ENCODE measurements at regions not wholly inside any gene's neighbourhood (a gene's known extent, or its start where the extent isn't known, plus 50 kb on each side); places are given as distances from the start of the nearest gene placed in this dataset.
A peak's percentile ranks its signal among the peaks of the same experiment; 100 is the strongest.

DNA sequence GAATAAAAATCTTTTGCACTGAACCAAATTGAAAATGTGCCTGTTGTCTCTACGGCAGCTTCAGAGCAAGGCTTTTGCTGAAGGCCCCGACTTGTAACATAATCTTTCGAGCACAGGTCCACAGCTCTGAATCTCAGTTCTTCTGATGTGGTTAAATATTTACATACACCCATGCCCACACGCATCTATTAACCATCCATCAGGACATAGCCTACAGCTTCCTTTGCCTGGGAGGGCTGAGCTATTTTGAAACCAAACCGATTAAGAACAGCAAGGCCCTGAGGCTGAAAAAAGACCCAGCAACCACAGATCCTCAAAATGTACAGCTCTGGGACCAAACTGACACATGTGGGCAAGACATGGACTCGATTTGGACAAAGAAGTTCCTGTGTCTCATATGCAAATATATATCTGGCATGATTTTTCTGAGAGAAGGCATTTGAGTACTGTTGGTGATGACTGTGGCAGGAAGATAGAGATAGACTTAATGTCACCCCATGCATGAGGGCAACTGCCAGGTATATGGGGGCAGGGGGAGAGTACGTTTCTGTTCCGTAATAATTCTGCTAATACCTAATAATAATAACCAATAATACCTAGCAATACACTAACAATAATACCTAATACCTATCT lies 322.7 kb upstream of the PLET1 start:
- no peak overlapping the region for H2BK12ac ChIP-seq (ENCODE audit: low read length)
- H3K9me3 ChIP-seq (ENCODE audit: insufficient read depth, low read depth, low read length) = no peaks in the 10 kb centered on the region
- H4K91ac ChIP-seq (ENCODE audit: low read depth, low read length) = no peak overlapping the region
- no peak overlapping the region for H3K4me3 ChIP-seq (ENCODE audit: low read depth, low read length)
- no peak overlapping the region for H2AFZ ChIP-seq (ENCODE audit: insufficient read depth, low read length, poor library complexity)
- H3K79me1 ChIP-seq (ENCODE audit: low read length) = no peaks in the 10 kb centered on the region
- no peak overlapping the region for H4K12ac ChIP-seq (ENCODE audit: low read depth, low read length)
- H2AK5ac ChIP-seq (ENCODE audit: low read length) = no peak overlapping the region
- H2BK120ac ChIP-seq (ENCODE audit: insufficient read depth, low read length, poor library complexity) = no peak overlapping the region
- no peaks in the 10 kb centered on the region for H3K4me1 ChIP-seq (ENCODE audit: control insufficient read depth in 1 of 2, insufficient read depth in 2 of 2, low read length in 2 of 2)
- no peak overlapping the region for H3K4ac ChIP-seq (ENCODE audit: low read depth, low read length)
- no peak overlapping the region for H3K23ac ChIP-seq (ENCODE audit: low read length)
- H3K4me2 ChIP-seq (ENCODE audit: low read length) = no peak overlapping the region
- H3K14ac ChIP-seq (ENCODE audit: low read length) = no peak overlapping the region
- H3K9ac ChIP-seq (ENCODE audit: low read length) = no peak overlapping the region
- WGBS (ENCODE audit: extremely low coverage, insufficient coverage, insufficient read length) = no CpG with 5 or more reads among the region's 8 CpGs
- H3K27ac ChIP-seq (ENCODE audit: low read depth, low read length) = no peak overlapping the region
- no peak for DNase-seq
- no peak overlapping the region for H3K18ac ChIP-seq (ENCODE audit: low read length)
- H3K36me3 ChIP-seq (ENCODE audit: control insufficient read depth in 1 of 2, insufficient read depth in 2 of 2, low read length in 2 of 2) = no peaks in the 10 kb centered on the region
- H4K8ac ChIP-seq (ENCODE audit: low read depth, low read length) = no peak overlapping the region
- H3K27me3 ChIP-seq (ENCODE audit: insufficient read depth, low read length) = no peaks in the 10 kb centered on the region
- H3K79me2 ChIP-seq (ENCODE audit: control insufficient read depth, insufficient read depth, low read length, poor library complexity) = no peaks in the 10 kb centered on the region
- no peak overlapping the region for H2BK5ac ChIP-seq (ENCODE audit: low read depth, low read length, poor library complexity)

DNA sequence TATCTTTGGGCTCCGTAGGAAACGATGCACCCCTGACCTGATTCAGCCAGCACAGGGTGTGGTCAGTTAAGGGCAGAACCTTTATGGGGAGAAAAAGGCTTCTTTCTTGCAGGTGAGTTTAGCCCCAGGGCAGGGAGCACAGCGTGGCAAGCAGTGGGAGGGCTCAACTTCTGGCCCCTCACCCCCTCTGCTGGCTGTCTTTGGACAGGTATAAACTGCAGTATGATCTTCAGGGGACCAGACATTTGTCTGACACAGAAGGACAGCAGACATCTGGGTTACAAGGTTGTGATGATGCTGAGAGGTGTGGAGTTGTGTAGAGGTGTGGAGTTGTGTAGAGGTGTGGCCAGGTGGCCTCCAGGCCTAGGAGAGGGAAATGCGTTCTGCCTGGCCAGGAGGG lies 324.0 kb upstream of the PLET1 start:
- Histone ChIP-seq H3K14ac (ENCODE audit: low read length) (no peak overlapping the region), H2BK12ac (ENCODE audit: low read length) (no peak overlapping the region), H3K18ac (ENCODE audit: low read length) (no peak overlapping the region), H3K4me2 (ENCODE audit: low read length) (no peak overlapping the region), H3K79me2 (ENCODE audit: control insufficient read depth, insufficient read depth, low read length, poor library complexity) (no peaks in the 10 kb centered on the region), H3K4me1 (ENCODE audit: control insufficient read depth in 1 of 2, insufficient read depth in 2 of 2, low read length in 2 of 2) (no peaks in the 10 kb centered on the region), H3K36me3 (ENCODE audit: control insufficient read depth in 1 of 2, insufficient read depth in 2 of 2, low read length in 2 of 2) (no peaks in the 10 kb centered on the region), H4K91ac (ENCODE audit: low read depth, low read length) (no peak overlapping the region), H3K27ac (ENCODE audit: low read depth, low read length) (no peak overlapping the region), H3K4ac (ENCODE audit: low read depth, low read length) (no peak overlapping the region), H2BK5ac (ENCODE audit: low read depth, low read length, poor library complexity) (no peak overlapping the region), H4K8ac (ENCODE audit: low read depth, low read length) (no peak overlapping the region), H2AFZ (ENCODE audit: insufficient read depth, low read length, poor library complexity) (no peak overlapping the region), H3K27me3 (ENCODE audit: insufficient read depth, low read length) (no peaks in the 10 kb centered on the region), H3K4me3 (ENCODE audit: low read depth, low read length) (no peak overlapping the region), H3K23ac (ENCODE audit: low read length) (no peak overlapping the region), H4K12ac (ENCODE audit: low read depth, low read length) (no peak overlapping the region), H3K9ac (ENCODE audit: low read length) (no peak overlapping the region), H2AK5ac (ENCODE audit: low read length) (no peak overlapping the region), H3K9me3 (ENCODE audit: insufficient read depth, low read depth, low read length) (no peaks in the 10 kb centered on the region), H2BK120ac (ENCODE audit: insufficient read depth, low read length, poor library complexity) (no peak overlapping the region), H3K79me1 (ENCODE audit: low read length) (no peaks in the 10 kb centered on the region)
- no CpG with 5 or more reads among the region's 4 CpGs for WGBS (ENCODE audit: extremely low coverage, insufficient coverage, insufficient read length)
- DNase-seq = peak; percentile 6 to 28

DNA sequence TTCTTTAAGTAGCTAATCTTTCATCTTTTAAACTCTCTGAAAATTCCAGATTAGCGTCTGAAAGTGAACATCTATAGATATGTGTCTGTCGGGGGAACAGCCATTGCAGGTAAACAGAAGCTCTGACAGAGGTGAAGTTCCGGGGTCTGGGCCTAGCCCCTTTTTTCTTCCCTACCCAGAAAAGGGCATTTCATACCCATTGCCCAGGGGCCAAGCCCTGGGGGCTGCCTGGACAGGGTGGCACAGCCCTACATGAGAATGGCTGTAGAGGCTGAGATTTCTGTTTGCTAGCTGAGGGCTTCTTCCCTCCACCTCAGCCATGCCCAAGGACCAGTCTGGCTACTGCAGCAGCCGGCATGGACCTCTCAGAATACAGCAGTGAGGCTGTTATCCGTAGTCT lies 327.0 kb upstream of the PLET1 start:
- no peaks in the 10 kb centered on the region for H3K27me3 ChIP-seq (ENCODE audit: insufficient read depth, low read length)
- no peak overlapping the region for H4K12ac ChIP-seq (ENCODE audit: low read depth, low read length)
- no peak overlapping the region for H3K4ac ChIP-seq (ENCODE audit: low read depth, low read length)
- H3K4me2 ChIP-seq (ENCODE audit: low read length) = no peak overlapping the region
- no peak overlapping the region for H2BK5ac ChIP-seq (ENCODE audit: low read depth, low read length, poor library complexity)
- no peak overlapping the region for H3K23ac ChIP-seq (ENCODE audit: low read length)
- no peaks in the 10 kb centered on the region for H3K36me3 ChIP-seq (ENCODE audit: control insufficient read depth in 1 of 2, insufficient read depth in 2 of 2, low read length in 2 of 2)
- no peaks in the 10 kb centered on the region for H3K9me3 ChIP-seq (ENCODE audit: insufficient read depth, low read depth, low read length)
- no peak overlapping the region for H4K91ac ChIP-seq (ENCODE audit: low read depth, low read length)
- no peak overlapping the region for H2BK120ac ChIP-seq (ENCODE audit: insufficient read depth, low read length, poor library complexity)
- H4K8ac ChIP-seq (ENCODE audit: low read depth, low read length) = no peak overlapping the region
- H3K4me1 ChIP-seq (ENCODE audit: control insufficient read depth in 1 of 2, insufficient read depth in 2 of 2, low read length in 2 of 2) = no peaks in the 10 kb centered on the region
- no peak overlapping the region for H3K27ac ChIP-seq (ENCODE audit: low read depth, low read length)
- no CpG with 5 or more reads among the region's 5 CpGs for WGBS (ENCODE audit: extremely low coverage, insufficient coverage, insufficient read length)
- no peak overlapping the region for H3K14ac ChIP-seq (ENCODE audit: low read length)
- no peak overlapping the region for H3K4me3 ChIP-seq (ENCODE audit: low read depth, low read length)
- DNase-seq = no peak
- H2BK12ac ChIP-seq (ENCODE audit: low read length) = no peak overlapping the region
- H3K79me2 ChIP-seq (ENCODE audit: control insufficient read depth, insufficient read depth, low read length, poor library complexity) = no peaks in the 10 kb centered on the region
- no peak overlapping the region for H3K9ac ChIP-seq (ENCODE audit: low read length)
- no peak overlapping the region for H2AFZ ChIP-seq (ENCODE audit: insufficient read depth, low read length, poor library complexity)
- no peak overlapping the region for H3K18ac ChIP-seq (ENCODE audit: low read length)
- H3K79me1 ChIP-seq (ENCODE audit: low read length) = no peaks in the 10 kb centered on the region
- no peak overlapping the region for H2AK5ac ChIP-seq (ENCODE audit: low read length)

DNA sequence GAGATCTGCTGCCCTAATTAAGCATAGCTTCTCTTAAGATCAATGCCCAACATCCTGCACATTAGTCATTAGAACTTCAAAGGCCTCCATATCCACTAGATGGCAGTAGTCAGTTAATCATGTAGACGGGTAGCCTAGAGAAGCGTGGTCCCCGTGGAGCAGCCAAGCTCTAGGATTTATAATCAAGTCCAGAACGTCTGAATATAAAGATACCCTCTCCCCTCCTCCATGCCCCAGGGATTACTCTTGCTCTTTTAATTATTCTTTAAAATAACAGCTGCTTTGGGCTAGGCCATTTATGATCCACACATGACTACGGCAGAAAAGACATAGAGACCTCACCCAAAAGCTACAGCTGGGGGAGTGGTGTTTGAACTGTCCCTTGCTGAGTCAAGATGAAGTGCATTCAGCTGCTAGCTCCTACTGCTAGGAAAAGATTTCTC lies 327.6 kb upstream of the PLET1 start:
- Histone ChIP-seq H3K23ac (ENCODE audit: low read length) (no peak overlapping the region), H3K18ac (ENCODE audit: low read length) (no peak overlapping the region), H3K79me2 (ENCODE audit: control insufficient read depth, insufficient read depth, low read length, poor library complexity) (no peaks in the 10 kb centered on the region), H4K91ac (ENCODE audit: low read depth, low read length) (no peak overlapping the region), H3K4me3 (ENCODE audit: low read depth, low read length) (no peak overlapping the region), H3K79me1 (ENCODE audit: low read length) (no peaks in the 10 kb centered on the region), H3K4ac (ENCODE audit: low read depth, low read length) (no peak overlapping the region), H2BK12ac (ENCODE audit: low read length) (no peak overlapping the region), H3K4me1 (ENCODE audit: control insufficient read depth in 1 of 2, insufficient read depth in 2 of 2, low read length in 2 of 2) (no peaks in the 10 kb centered on the region), H4K12ac (ENCODE audit: low read depth, low read length) (no peak overlapping the region), H3K9me3 (ENCODE audit: insufficient read depth, low read depth, low read length) (no peaks in the 10 kb centered on the region), H2AK5ac (ENCODE audit: low read length) (no peak overlapping the region), H3K36me3 (ENCODE audit: control insufficient read depth in 1 of 2, insufficient read depth in 2 of 2, low read length in 2 of 2) (no peaks in the 10 kb centered on the region), H4K8ac (ENCODE audit: low read depth, low read length) (peak overlapping the region; percentile 51), H3K9ac (ENCODE audit: low read length) (no peak overlapping the region), H3K4me2 (ENCODE audit: low read length) (no peak overlapping the region), H3K27me3 (ENCODE audit: insufficient read depth, low read length) (no peaks in the 10 kb centered on the region), H2BK120ac (ENCODE audit: insufficient read depth, low read length, poor library complexity) (no peak overlapping the region), H2AFZ (ENCODE audit: insufficient read depth, low read length, poor library complexity) (no peak overlapping the region), H3K27ac (ENCODE audit: low read depth, low read length) (no peak overlapping the region), H3K14ac (ENCODE audit: low read length) (no peak overlapping the region), H2BK5ac (ENCODE audit: low read depth, low read length, poor library complexity) (no peak overlapping the region)
- peak; percentile 54 to 88 for DNase-seq
- WGBS (ENCODE audit: extremely low coverage, insufficient coverage, insufficient read length) = no CpG with 5 or more reads among the region's 5 CpGs

All from trophoblast cell (in vitro differentiated cells and primary cell).